H9 (cell line): ENCODE measurements at regions not wholly inside any gene's neighbourhood (a gene's known extent, or its start where the extent isn't known, plus 50 kb on each side); places are given as distances from the start of the nearest gene placed in this dataset.

ENCODE experiments used
- DNase-seq: peaks from one replicate; pipeline ENCODE4 v3.0.0-alpha.2; 2017
- H2AFZ ChIP-seq: one replicate; pipeline ENCODE4 v1.6.1; 2013; ENCODE audit warnings: mild to moderate bottlenecking, low read length, control low read depth, moderate library complexity
- H2AK5ac ChIP-seq: 2 replicates; pipeline ENCODE4 v1.6.1; 2013; ENCODE audit warnings: low read length, control low read depth, mixed read lengths; ENCODE audit not compliant: insufficient read length
- H2BK120ac ChIP-seq: one replicate; pipeline ENCODE4 v1.6.1; 2013; ENCODE audit warnings: low read depth, mild to moderate bottlenecking, low read length, control low read depth, inconsistent platforms; ENCODE audit not compliant: poor library complexity, severe bottlenecking
- H2BK12ac ChIP-seq: 2 replicates; pipeline ENCODE4 v1.6.1; 2013; ENCODE audit warnings: low read length, control low read depth, mixed read lengths, low read depth; ENCODE audit not compliant: insufficient read length
- H2BK15ac ChIP-seq: 2 replicates; pipeline ENCODE4 v1.6.1; 2013; ENCODE audit warnings: low read depth, low read length, control low read depth
- H2BK20ac ChIP-seq: one replicate; pipeline ENCODE4 v1.6.1; 2013; ENCODE audit warnings: low read depth, mild to moderate bottlenecking, low read length, control low read depth, inconsistent platforms; ENCODE audit not compliant: poor library complexity, severe bottlenecking
- H2BK5ac ChIP-seq: 2 replicates; pipeline ENCODE4 v1.6.1; 2013; ENCODE audit warnings: low read length, control low read depth, mixed read lengths; ENCODE audit not compliant: insufficient read length
- H3K14ac ChIP-seq: 2 replicates; pipeline ENCODE4 v1.6.1; 2013; ENCODE audit warnings: low read length, control low read depth; ENCODE audit not compliant: insufficient read depth
- H3K18ac ChIP-seq: 2 replicates; pipeline ENCODE4 v1.6.1; 2013; ENCODE audit warnings: low read depth, mild to moderate bottlenecking, mixed read lengths, low read length, control low read depth; ENCODE audit not compliant: insufficient read length
- H3K23ac ChIP-seq: 2 replicates; pipeline ENCODE4 v1.6.1; 2013; ENCODE audit warnings: low read length, control low read depth, mixed read lengths, low read depth; ENCODE audit not compliant: insufficient read length
- H3K23me2 ChIP-seq: 2 replicates; pipeline ENCODE4 v1.6.1; 2013; ENCODE audit warnings: low read depth, mild to moderate bottlenecking, mixed read lengths, low read length, control low read depth; ENCODE audit not compliant: insufficient read length, poor library complexity, severe bottlenecking
- H3K27ac ChIP-seq: 2 replicates; pipeline ENCODE4 v1.5.1; 2013; ENCODE audit warnings: low read length, control low read depth, mixed read lengths, low read depth; ENCODE audit not compliant: insufficient read length
- H3K27me3 ChIP-seq: 2 replicates; pipeline ENCODE4 v1.6.1; 2013; ENCODE audit warnings: low read length, control low read depth, inconsistent platforms; ENCODE audit not compliant: insufficient read depth
- H3K4ac ChIP-seq: 2 replicates; pipeline ENCODE4 v1.6.1; 2013; ENCODE audit warnings: low read depth, mild to moderate bottlenecking, control low read depth, inconsistent platforms, low read length, moderate library complexity
- H3K4me1 ChIP-seq: 2 replicates; pipeline ENCODE4 v1.6.1; 2013; ENCODE audit warnings: low read length, control low read depth, inconsistent platforms; ENCODE audit not compliant: insufficient read depth
- H3K4me2 ChIP-seq: 2 replicates; pipeline ENCODE4 v1.6.1; 2013; ENCODE audit warnings: low read length, control low read depth, mixed read lengths; ENCODE audit not compliant: insufficient read length, insufficient read depth
- H3K56ac ChIP-seq: 2 replicates; pipeline ENCODE4 v1.6.1; 2013; ENCODE audit warnings: low read depth, mild to moderate bottlenecking, mixed read lengths, low read length, control low read depth; ENCODE audit not compliant: insufficient read length
- H3K79me1 ChIP-seq: 2 replicates; pipeline ENCODE4 v1.6.1; 2013; ENCODE audit warnings: low read depth, mild to moderate bottlenecking, moderate library complexity, low read length, control low read depth, inconsistent platforms; ENCODE audit not compliant: insufficient read depth, poor library complexity, severe bottlenecking
- H3K79me2 ChIP-seq: 2 replicates; pipeline ENCODE4 v1.6.1; 2013; ENCODE audit warnings: low read length, control low read depth, inconsistent platforms; ENCODE audit not compliant: insufficient read depth
- H3K9ac ChIP-seq: 2 replicates; pipeline ENCODE4 v1.6.1; 2013; ENCODE audit warnings: low read length, control low read depth, mixed read lengths; ENCODE audit not compliant: insufficient read length; ENCODE audit errors: extremely low read depth
- H3K9me3 ChIP-seq: one replicate; pipeline ENCODE4 v1.6.1; 2013; ENCODE audit warnings: low read depth, low read length, inconsistent platforms; ENCODE audit not compliant: control insufficient read depth
- H3T11ph ChIP-seq: one replicate; pipeline ENCODE4 v1.6.1; 2013; ENCODE audit warnings: mild to moderate bottlenecking, low read length, control low read depth, inconsistent platforms
- H4K20me1 ChIP-seq: one replicate; pipeline ENCODE4 v1.6.1; 2013; ENCODE audit not compliant: control insufficient read depth, insufficient read length, insufficient read depth
- H4K5ac ChIP-seq: 2 replicates; pipeline ENCODE4 v1.6.1; 2013; ENCODE audit warnings: low read depth, mild to moderate bottlenecking, mixed read lengths, low read length, control low read depth; ENCODE audit not compliant: insufficient read length
- H4K8ac ChIP-seq: replicated peaks from 2 replicates; pipeline ENCODE4 v1.6.1; 2013; ENCODE audit warnings: low read length, control low read depth, mixed read lengths, low read depth; ENCODE audit not compliant: insufficient read length
- H4K91ac ChIP-seq: 2 replicates; pipeline ENCODE4 v1.6.1; 2013; ENCODE audit warnings: low read depth, mild to moderate bottlenecking, moderate library complexity, mixed read lengths, low read length, control low read depth; ENCODE audit not compliant: insufficient read length
- H3K27ac Mint-ChIP-seq, 3 experiments: 2 replicates in 2 of 3; 3 replicates in 1 of 3; pipeline ENCODE4 v1.8.0; 2020 to 2021; ENCODE audit warnings: mixed read lengths in 3 of 3, mild to moderate bottlenecking in 1 of 3, moderate library complexity in 1 of 3
- H3K27me3 Mint-ChIP-seq: 2 replicates; pipeline ENCODE4 v1.8.0; 2021; ENCODE audit warnings: low read depth, mild to moderate bottlenecking, moderate library complexity, mixed read lengths
- H3K36me3 Mint-ChIP-seq, 3 experiments: 2 replicates in 2 of 3; 3 replicates in 1 of 3; pipeline ENCODE4 v1.8.0; 2020 to 2021; ENCODE audit warnings: low read depth in 3 of 3, mixed read lengths in 3 of 3; ENCODE audit not compliant: insufficient read depth in 1 of 3
- H3K4me1 Mint-ChIP-seq, 2 experiments: 2 replicates each; pipeline ENCODE4 v1.8.0; 2020; ENCODE audit warnings: mixed read lengths in 2 of 2
- H3K4me3 Mint-ChIP-seq, 2 experiments: 2 replicates in 1 of 2; 3 replicates in 1 of 2; pipeline ENCODE4 v1.8.0; 2020 to 2021; ENCODE audit warnings: mild to moderate bottlenecking in 2 of 2, mixed read lengths in 2 of 2, moderate library complexity in 1 of 2
- H3K9me3 Mint-ChIP-seq, 2 experiments: 2 replicates in 1 of 2; 3 replicates in 1 of 2; pipeline ENCODE4 v1.8.0; 2020; ENCODE audit warnings: mild to moderate bottlenecking in 2 of 2, mixed read lengths in 2 of 2, moderate library complexity in 1 of 2
- CTCF ChIP-seq: fragments of 200-600 bp; sonication (generic); conservative IDR thresholded peaks from 3 replicates; pipeline ENCODE4 v1.8.0; 2021; ENCODE audit warnings: antibody characterized with exemption, mild to moderate bottlenecking
- WGBS: extraction: QIAGEN DNeasy Blood & Tissue Kit; methylation state at CpG from one replicate; pipeline ENCODE4 v1.1.7; 2013; ENCODE audit warnings: missing lambda C conversion rate, low lambda C conversion rate, mixed read lengths; ENCODE audit not compliant: insufficient read length; ENCODE audit errors: extremely low coverage; 5-methylcytosine and 5-hydroxymethylcytosine counted together

- peaks cover 26 to 38% of the 10 kb centered on the region in 2 experiments for H3K9me3 Mint-ChIP-seq
- H3K4me3 Mint-ChIP-seq: no peak overlapping the region
These were observed 198.5 kb upstream of the ZBED5 start for GRCh38 chr11:11056316-11056715.

More at GRCh38 chr11:11056316-11056715, 198.5 kb upstream of the ZBED5 start:
- no peak overlapping the region for H4K91ac ChIP-seq
- no peak overlapping the region for H3K27ac Mint-ChIP-seq
- TF ChIP-seq CTCF: no peak
- H2BK120ac ChIP-seq: no peak overlapping the region
- no peak overlapping the region for H2BK20ac ChIP-seq
- no peak overlapping the region for H4K8ac ChIP-seq
- H3K79me1 ChIP-seq: no peaks in the 10 kb centered on the region
- H3K4ac ChIP-seq: no peak overlapping the region
- H3K9ac ChIP-seq: no peak overlapping the region
- H3K23me2 ChIP-seq: no peaks in the 10 kb centered on the region
- no peaks in the 10 kb centered on the region for H3K27me3 ChIP-seq
- H3K23ac ChIP-seq: no peak overlapping the region
- no peak overlapping the region for H3K14ac ChIP-seq
- H3K79me2 ChIP-seq: no peaks in the 10 kb centered on the region
- no peak overlapping the region for H3K56ac ChIP-seq
- no peaks in the 10 kb centered on the region for H4K20me1 ChIP-seq
- H3T11ph ChIP-seq: no peak overlapping the region
- H4K5ac ChIP-seq: no peak overlapping the region
- H3K36me3 Mint-ChIP-seq: peaks cover 8 to 15% (median 11%) of the 10 kb centered on the region in 3 experiments
- H2BK12ac ChIP-seq: no peak overlapping the region
- no peak overlapping the region for H2AFZ ChIP-seq
- no peak overlapping the region for H2BK5ac ChIP-seq
- no peak overlapping the region for H3K4me2 ChIP-seq
- no peak overlapping the region for H3K18ac ChIP-seq
- no peak overlapping the region for H3K27ac ChIP-seq
- DNase-seq: no peak
- H3K4me1 ChIP-seq: no peaks in the 10 kb centered on the region
- H3K4me1 Mint-ChIP-seq: no peaks in the 10 kb centered on the region
- peaks cover 2% of the 10 kb centered on the region for H3K27me3 Mint-ChIP-seq
- H3K9me3 ChIP-seq: peaks cover 16% of the 10 kb centered on the region
- no CpG with 5 or more reads among the region's 1 CpG for WGBS
- H2AK5ac ChIP-seq: no peak overlapping the region
- no peak overlapping the region for H2BK15ac ChIP-seq
